CD4-positive, alpha-beta T cell treated with Interleukin-4 for 1 hour (primary cell): ENCODE measurements at regions not wholly inside any gene's neighbourhood (a gene's known extent, or its start where the extent isn't known, plus 50 kb on each side); places are given as distances from the start of the nearest gene placed in this dataset.
"Not testable (repeated sequence)": the region's sequence is repeated elsewhere in the genome, so short reads cannot be mapped to it uniquely, and the experiment has no call there.

ENCODE experiments used
- DNase-seq, 2 donors: peaks; one replicate each; pipeline ENCODE4 v3.0.0-alpha.2; 2020 to 2022

GRCh38 chr13:112175162-112176075 is 108.5 kb downstream of the SOX1 start:
- no peak for DNase-seq

DNA sequence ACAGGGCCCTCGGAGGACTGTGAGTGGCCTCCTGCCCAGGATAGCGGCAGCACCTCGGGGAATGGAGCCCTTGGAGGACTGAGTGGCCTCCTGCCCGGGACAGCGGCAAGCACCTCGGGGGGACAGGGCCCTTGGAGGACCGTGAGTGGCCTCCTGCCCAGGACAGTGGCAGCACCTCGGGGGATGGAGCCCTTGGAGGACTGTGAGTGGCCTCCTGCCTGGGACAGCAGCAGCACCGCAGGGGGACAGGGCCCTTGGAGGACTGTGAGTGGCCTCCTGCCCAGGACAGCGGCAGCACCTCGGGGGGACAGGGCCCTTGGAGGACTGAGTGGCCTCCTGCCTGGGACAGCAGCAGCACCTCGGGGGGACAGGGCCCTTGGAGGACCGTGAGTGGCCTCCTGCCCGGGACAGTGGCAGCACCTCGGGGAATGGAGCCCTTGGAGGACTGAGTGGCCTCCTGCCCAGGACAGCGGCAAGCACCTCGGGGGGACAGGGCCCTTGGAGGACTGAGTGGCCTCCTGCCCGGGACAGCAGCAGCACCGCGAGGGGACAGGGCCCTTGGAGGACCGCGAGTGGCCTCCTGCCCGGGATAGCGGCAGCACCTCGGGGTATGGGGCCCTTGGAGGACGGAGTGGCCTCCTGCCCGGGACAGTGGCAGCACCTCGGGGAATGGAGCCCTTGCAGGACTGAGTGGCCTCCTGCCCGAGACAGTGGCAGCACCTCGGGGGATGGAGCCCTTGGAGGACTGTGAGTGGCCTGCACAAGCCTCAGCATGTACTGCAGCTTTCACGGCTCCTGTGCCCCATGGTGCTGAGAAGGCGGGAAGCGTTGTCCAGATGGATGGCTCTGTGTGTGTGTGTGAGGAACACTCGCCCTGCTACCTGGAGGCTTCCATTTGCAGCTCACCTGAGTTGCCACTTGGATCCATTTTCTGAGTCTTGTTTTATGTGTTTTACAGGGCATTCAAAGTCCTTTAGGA is 109.5 kb downstream of the SOX1 start:
- not testable (repeated sequence) for DNase-seq

DNA sequence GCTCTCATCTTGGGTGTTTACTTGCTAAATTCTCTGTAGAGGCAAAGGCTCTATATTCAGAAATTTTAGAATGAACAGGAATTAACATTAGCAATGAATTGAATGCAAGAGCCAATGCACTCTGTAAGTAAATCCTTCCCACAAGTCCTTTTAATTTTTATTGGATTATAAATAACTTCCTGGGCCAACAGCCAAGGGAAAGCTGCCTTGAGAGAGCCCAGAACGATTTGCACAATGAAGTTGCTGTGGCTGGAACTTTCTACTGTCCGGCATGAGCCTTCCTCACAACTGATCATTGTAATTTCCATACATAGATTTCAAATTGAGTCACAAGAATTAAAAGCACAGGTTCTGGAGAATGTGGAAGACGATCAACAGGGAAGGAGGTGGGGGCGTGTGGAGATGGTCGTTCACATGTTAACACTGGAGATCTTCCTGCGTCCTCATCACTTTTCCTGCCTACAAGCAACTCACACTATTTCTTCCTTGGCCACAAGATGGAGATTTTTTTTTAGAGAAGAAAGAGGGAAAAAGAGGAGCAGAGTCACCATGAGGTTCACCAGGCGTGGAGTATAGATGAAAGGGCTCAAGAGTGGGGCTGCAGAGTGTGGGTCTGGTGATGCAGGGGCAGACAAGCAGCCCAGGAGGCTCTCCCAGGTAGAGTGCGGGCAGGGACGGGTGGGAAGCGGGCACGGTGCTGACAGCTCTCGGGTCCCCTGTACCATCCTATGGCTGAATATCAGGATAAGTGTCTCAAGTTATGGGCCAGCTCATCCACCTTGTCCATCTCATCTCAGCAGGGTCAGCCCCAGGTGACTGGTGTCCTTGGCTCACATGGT is 110.7 kb downstream of the SOX1 start:
- DNase-seq, result no peak

DNA sequence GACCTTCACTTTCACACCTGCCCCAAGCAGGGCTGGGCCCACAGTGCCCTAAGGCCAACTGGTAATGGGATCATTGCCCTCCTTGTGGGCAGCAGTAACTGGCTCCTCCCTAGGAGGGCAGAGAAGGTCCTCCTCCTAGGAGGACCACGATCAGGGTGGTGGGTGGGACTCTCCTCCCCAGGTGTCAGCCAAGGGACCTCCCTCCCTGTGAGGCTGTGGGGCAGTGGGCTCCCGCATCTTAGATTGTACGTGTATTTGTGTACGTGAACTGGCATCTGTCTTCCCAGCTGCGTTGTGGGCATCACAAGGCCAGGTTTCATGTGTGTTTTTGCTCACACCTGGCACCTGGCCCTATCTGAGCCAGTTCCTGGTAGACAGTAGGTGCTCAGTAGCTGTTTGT is 111.8 kb downstream of the SOX1 start:
- DNase-seq, result no peak

DNA sequence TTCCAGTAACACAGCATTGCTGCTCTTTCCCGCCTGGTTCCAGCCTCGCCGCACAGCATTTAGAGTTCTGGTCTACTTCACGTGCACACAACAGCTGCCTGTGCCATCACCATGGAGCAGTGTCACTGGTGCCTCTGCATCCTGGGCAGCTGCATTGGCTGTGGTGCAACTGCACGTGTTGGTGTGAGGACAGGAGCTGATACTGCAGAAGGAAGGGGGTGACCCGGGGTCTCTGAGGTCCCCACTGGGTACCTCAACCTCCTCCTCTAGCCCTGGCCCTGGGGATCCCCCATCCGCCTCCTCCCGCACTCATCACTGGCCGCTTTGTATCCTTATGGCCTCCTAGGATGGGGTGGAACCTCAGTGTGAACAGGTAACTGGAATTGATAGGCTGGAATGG is 112.5 kb downstream of the SOX1 start:
- DNase-seq, result no peak

DNA sequence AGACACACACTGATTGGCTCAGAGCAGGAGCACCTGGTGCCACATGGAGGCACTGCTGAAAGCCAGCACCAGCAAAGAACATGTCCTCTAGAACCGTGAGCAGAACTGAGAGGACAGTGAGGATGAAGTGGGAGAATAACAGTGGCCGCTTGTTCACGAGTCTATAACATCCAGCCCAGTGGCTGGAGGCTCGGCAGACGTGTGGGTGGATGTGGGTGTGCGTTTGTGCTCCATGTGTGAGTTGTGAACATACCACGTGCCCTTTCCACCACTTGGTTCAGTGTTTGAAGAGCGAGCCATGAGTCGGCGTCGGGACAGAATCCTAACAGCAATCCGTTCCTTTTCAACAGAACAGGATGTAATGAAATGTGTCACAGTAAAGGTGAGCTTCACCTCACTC is 113.0 kb downstream of the SOX1 start:
- DNase-seq, result no peak

GRCh38 chr13:112181336-112182067 is 114.6 kb downstream of the SOX1 start:
- no peak for DNase-seq

GRCh38 chr13:112182251-112182650 is 115.3 kb downstream of the SOX1 start:
- DNase-seq, result no peak

DNA sequence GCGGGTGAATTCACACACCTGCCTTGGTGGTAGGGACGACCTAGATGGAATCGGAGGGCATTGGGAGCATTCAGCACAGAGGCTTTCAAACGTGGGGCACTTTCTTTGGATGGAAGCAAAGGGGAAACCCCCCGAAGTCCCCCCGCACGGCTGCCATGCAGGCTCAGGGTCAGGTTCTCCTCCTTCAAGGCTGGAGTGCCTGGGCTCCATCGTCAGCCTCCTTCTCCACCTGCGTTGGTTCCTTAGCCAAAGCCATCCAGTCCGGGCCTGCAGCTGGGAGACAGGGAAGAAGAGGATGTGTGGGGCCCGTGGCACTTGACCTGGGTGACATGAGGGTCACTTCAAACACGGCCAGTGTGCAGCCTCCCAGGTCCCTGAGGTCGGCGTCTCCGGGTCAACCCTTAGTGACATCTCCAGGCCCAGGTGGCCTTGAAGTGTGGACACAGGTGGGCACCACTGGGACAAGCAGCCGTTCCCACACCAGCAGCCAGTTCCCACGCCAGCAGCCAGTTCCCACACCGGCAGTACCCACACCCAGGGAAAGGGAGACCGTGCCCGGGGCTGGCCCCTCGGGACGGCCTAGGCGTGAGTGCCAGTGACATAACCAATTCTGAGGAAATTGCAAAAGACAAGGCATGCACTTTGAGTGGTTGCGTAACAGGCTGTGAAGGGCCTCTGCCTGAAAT is 116.0 kb downstream of the SOX1 start:
- peak in 1 of 2 donors; percentile 18 for DNase-seq

- DNase-seq, result no peak
Observed at GRCh38 chr13:112183532-112184090, 116.7 kb downstream of the SOX1 start.

DNA sequence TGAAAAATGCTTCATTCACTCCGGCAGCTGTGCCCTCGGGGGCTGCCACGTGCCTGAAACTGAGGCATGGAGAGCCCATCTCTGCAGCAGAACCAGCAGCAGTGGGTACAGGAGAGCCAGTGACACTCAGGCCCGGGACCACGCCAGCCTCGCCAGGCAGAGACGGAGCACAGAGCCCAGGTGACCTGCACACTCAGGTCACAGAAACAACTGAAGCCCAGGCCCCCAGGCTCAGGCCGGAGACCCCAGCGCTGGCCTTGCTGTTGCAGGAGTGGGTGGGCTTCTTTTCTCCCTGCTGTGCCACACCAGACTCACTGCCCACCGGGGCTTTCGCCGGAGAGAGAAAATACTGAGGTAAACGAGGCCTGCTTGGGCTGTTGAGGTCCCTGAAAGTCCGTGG is 117.3 kb downstream of the SOX1 start:
- DNase-seq, result no peak

- DNase-seq, result no peak
Observed at GRCh38 chr13:112184851-112185371, 118.0 kb downstream of the SOX1 start.

DNA sequence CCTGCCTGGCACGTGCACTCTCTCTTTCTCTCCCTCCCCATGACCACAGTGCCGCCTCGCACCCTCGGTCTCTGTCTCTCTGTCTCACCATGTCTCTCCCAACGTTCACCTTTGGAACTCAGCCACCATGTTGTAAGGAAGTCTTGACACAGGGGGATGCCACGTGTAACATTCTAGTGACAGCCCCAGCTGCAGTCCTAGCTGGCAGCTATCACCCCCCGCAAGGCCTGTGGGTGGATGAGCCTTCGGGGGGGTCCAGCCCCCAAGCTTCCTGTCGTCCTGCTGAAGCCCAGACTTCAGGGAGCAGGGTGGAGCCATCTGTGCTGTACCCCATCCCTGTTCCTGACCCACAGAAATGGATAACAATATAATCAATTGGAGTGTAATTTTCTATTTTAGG is 118.5 kb downstream of the SOX1 start:
- no peak for DNase-seq

DNA sequence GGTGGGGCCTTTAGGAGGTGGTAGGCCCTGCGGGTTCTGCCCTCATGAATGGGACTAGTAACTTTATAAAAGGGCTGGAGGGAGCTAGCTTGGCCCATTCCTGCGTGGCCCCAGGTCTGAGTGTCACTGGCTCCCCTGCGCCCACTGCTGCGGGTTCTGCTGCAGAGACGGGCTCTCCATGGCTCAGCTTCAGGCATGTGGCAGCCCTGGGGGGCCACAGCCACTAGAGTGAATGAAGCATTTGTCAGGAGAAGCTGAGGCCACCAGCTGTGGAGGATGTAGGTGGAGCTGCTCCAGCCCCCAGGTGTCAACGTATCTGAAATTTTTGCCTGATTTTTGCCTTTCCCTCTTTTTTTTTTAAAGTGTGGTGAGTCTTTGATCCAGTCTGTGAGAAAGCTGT is 119.1 kb downstream of the SOX1 start:
- no peak for DNase-seq

GRCh38 chr13:112187527-112188297 is 120.8 kb downstream of the SOX1 start:
- DNase-seq, result no peak

GRCh38 chr13:112188298-112188610 is 121.3 kb downstream of the SOX1 start:
- DNase-seq, result no peak

DNA sequence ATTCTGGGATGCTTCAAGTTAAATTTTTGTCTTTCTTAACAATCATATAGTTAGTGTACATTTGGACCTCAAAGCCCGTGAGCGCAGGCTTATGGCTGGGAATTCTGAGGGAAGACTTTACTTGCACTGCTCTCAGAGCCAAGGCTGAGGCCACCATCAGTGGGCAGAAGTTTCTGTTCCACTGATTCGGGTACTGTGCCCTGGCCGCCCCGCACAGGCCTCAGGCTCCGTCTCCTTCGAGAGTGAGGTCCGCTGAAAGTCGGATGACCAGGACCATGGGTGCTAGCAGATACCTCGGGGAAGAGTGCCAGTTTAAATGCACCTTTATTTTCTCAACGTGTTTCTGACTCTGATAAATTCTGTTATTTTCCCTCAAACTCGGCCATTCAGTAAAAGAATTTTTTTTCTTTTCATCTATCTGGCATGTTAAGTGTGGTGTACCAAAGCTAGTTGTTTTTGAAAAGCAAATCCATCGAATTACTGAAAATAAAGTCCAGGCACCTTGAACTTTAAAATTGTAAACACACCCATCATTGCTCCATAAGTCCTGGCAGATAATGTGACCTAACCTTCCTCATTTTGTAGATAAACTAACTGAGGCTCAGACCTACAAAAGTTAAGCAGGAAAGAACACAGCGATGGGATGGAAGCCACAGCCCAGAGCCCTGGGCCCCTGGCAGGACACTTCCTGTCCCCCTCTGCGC is 126.7 kb downstream of the SOX1 start:
- no peak for DNase-seq

GRCh38 chr13:112194167-112194530 is 127.2 kb downstream of the SOX1 start:
- no peak for DNase-seq

- no peak for DNase-seq
Observed at GRCh38 chr13:112194579-112194978, 127.6 kb downstream of the SOX1 start.
